ENCODE measurements at regions not wholly inside any gene's neighbourhood (a gene's known extent, or its start where the extent isn't known, plus 50 kb on each side); places are given as distances from the start of the nearest gene placed in this dataset.
A peak's percentile ranks its signal among the peaks of the same experiment; 100 is the strongest.

- TF ChIP-seq ZSCAN18 (tag by site-specific recombination; IDR thresholded peaks at IDR 0.05) (no peak), ZNF76 (tag by site-specific recombination; IDR thresholded peaks at IDR 0.05; ENCODE audit: borderline replicate concordance, low read depth) (no peak), ZNF610 (tag by site-specific recombination; IDR thresholded peaks at IDR 0.05; ENCODE audit: borderline replicate concordance) (no peak), ZBTB8A (tag by site-specific recombination; IDR thresholded peaks at IDR 0.05) (no peak), ZBTB17 (tag by site-specific recombination; IDR thresholded peaks at IDR 0.05) (no peak), ZNF169 (tag by site-specific recombination; IDR thresholded peaks at IDR 0.05) (no peak), ZNF341 (tag by site-specific recombination; IDR thresholded peaks at IDR 0.05; ENCODE audit: low read depth) (no peak), ZNF768 (tag by site-specific recombination; IDR thresholded peaks at IDR 0.05) (no peak), SCRT1 (tag by site-specific recombination; IDR thresholded peaks at IDR 0.05; ENCODE audit: borderline replicate concordance) (no peak)
Measured at GRCh38 chr7:130883928-130884327, 149.9 kb upstream of the KLF14 start (continued).

- no peak overlapping the region for H3K27ac ChIP-seq (ENCODE audit: extremely low read depth, low read depth, low read length)
- H3K36me3 ChIP-seq (ENCODE audit: control insufficient read depth in 2 of 2, insufficient read depth in 1 of 2, low read length in 2 of 2): no peaks in the 10 kb centered on the region
- CTCF ChIA-PET: interaction anchor here (0.7 to 9.0 kb wide), 5 partner anchors 9 to 736 kb away, joined by 3 to 63 read pairs (median 5); no protein-coding TSS in a partner anchor
Measured at GRCh38 chr7:130884437-130885417, 150.7 kb upstream of the KLF14 start.

More at GRCh38 chr7:130884437-130885417, 150.7 kb upstream of the KLF14 start:
- H3K4me3 ChIP-seq (ENCODE audit: low read depth, low read length): no peak overlapping the region
- H3K4me1 ChIP-seq (ENCODE audit: control insufficient read depth, insufficient read depth, low read length): no peaks in the 10 kb centered on the region; the same call in 1 of the 2 replicates
- H3K9me3 ChIP-seq (ENCODE audit: control insufficient read depth, insufficient read depth, low read depth, low read length): no peaks in the 10 kb centered on the region
- TF ChIP-seq, protein P1, sequence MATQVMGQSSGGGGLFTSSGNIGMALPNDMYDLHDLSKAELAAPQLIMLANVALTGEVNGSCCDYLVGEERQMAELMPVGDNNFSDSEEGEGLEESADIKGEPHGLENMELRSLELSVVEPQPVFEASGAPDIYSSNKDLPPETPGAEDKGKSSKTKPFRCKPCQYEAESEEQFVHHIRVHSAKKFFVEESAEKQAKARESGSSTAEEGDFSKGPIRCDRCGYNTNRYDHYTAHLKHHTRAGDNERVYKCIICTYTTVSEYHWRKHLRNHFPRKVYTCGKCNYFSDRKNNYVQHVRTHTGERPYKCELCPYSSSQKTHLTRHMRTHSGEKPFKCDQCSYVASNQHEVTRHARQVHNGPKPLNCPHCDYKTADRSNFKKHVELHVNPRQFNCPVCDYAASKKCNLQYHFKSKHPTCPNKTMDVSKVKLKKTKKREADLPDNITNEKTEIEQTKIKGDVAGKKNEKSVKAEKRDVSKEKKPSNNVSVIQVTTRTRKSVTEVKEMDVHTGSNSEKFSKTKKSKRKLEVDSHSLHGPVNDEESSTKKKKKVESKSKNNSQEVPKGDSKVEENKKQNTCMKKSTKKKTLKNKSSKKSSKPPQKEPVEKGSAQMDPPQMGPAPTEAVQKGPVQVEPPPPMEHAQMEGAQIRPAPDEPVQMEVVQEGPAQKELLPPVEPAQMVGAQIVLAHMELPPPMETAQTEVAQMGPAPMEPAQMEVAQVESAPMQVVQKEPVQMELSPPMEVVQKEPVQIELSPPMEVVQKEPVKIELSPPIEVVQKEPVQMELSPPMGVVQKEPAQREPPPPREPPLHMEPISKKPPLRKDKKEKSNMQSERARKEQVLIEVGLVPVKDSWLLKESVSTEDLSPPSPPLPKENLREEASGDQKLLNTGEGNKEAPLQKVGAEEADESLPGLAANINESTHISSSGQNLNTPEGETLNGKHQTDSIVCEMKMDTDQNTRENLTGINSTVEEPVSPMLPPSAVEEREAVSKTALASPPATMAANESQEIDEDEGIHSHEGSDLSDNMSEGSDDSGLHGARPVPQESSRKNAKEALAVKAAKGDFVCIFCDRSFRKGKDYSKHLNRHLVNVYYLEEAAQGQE (tag by site-specific recombination; IDR thresholded peaks at IDR 0.05): no peak
- no peak for TF ChIP-seq ELK4 (IDR thresholded peaks at IDR 0.05; ENCODE audit: borderline replicate concordance, low read depth, low read length)
- TF ChIP-seq PRDM1 (tag by site-specific recombination; IDR thresholded peaks at IDR 0.05): 0 out of 2 replicates have a peak, but pooled peaks have one; percentile 34
- 0 out of 2 replicates have a peak, but pooled peaks have one; percentile 45 for TF ChIP-seq SCRT2 (tag by site-specific recombination; IDR thresholded peaks at IDR 0.05)
- no peak for TF ChIP-seq ZNF18 (tag by site-specific recombination; IDR thresholded peaks at IDR 0.05)
- POLR2A ChIA-PET: interaction anchor here (0.6 kb wide), 1 partner anchor 441 kb away, joined by 4 read pairs; no protein-coding TSS in a partner anchor

Data from HEK293 (cell line).